ENCODE measurements at regions not wholly inside any gene's neighbourhood (a gene's known extent, or its start where the extent isn't known, plus 50 kb on each side); places are given as distances from the start of the nearest gene placed in this dataset.

DNA sequence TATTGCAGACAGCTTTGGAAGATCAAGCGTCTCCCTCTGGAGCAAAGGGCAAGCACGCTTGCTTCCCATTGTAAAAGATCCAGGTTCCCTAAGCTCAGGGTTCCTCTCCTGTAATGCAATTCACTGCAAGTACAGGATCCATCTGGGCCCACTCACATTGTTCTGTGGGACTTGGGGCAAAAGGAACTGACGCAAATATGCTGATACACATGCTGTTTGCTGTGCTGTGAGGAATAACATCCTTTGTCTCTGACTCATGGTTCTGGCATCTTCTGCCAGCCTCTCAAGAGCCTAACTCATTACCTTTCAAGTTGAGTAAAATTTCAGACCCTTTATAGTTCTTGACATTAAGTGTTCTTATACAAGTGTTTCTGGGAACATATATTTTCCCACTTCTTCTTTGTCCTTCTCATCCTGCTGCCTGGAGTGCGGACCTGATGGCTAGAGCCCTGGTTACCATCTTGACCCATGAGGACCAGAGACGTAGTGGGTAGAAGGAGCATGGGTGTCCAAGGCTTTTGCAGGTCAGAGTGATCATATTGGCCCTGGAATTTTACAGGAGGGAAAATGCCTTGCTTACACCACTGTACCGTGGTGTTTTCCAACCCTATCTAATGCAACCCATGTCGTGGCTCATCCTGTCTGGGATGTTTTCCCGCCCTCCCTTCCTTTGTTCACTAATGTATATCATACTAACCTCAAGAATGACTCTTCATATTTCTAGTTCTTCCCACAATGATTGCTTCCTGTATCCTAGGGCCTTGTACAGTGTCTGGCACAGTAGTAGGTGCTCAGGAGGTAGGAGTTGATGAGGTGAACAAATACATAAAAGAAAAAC lies 145.7 kb upstream of the GLI2 start:
- no peak for DNase-seq (ENCODE audit: low read depth)

DNA sequence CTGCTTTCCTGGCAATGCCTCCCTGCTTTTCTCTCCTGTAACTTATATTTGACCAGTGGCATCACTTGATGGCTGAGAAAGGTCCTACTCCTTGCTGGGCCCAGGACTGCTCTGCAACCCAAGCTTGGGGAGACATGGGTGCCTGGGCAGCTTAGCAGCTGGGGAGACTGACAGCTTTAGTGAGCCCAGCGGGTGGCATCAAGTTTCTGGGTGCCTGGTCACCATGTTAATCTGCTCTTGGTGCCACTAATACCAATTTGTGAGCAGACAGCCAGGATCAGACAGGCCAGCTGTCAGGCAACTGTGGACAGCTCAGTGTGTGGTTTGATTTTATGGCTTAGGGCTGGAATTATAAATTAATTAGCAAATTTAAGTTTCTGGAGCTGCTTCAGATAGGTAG lies 144.8 kb upstream of the GLI2 start:
- DNase-seq (ENCODE audit: low read depth) = no peak

DNA sequence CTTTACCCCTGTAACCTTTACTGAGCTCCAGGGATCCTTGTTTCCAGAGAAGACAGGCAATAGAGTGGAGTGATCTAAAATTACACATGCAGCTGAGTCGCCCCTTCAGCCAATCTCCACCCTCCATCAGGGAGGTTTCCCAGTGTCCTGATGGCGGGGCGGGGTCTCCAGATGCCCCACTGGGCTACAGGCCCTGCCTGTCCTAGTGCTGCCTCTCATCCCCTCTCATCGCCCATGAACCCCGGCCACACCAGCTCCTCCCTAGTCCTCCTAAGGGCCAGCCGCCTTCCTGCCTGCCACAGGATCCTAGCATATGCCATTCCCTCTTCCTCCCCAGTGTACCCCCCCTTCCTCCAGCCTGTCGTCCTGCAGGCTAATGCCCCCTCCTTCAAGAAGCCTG lies 144.1 kb upstream of the GLI2 start:
- DNase-seq (ENCODE audit: low read depth) = no peak

DNA sequence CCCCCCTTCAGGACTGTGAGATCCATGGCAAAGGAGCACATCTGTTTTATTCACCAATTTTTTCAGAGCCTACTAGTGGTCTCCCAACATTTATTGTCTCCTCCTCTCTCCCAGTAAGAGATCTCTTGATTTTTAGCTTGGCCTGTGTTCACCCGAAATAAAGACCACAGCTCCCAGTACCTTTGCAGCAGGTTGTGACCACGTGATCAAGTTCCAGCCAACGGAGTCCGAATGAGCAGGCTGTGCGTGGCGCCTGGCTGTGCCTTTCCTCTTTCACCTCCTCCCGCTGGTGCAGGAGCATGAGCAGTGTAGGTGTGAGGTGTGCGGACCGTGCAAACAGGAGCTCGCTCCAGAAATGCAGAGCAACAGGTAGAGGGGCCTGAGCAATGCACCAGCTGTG lies 143.6 kb upstream of the GLI2 start:
- DNase-seq (ENCODE audit: low read depth) = no peak

DNA sequence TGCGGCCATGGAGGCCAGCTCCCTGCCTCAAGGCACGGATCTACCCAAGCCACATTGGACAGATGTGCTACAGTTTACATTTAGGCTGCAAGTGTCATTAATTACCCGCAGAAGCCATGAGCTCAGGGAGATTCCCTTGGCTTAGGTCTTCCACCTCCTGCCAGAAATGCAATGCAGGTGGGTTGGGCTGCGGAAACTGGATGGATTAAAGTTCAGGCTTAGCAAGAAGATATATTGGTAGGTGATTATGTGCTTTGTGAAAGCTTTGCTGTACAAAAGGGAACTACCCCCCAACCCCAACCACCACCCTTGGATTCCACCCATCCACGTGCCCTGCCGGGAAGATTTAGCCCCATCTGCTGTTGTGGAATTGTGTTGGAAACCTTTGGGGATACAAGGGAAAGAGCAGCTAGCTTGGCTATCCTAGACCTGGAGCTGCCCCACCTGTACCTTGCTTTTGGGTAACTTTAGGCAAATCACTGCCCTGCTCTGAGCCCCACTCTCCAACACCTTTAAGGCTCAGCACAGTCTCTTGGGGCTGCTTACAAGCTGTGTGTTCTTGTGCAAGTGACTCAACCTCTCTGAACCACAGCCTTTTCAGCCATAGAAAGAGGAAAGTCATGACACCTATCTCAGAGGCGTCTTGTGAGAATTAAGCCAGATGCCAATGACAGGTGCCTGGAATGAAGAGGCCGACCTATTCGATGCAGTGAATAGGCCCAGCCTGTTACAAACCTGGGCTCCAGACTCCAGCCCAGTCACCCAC lies 141.6 kb upstream of the GLI2 start:
- no peak for DNase-seq (ENCODE audit: low read depth)

DNA sequence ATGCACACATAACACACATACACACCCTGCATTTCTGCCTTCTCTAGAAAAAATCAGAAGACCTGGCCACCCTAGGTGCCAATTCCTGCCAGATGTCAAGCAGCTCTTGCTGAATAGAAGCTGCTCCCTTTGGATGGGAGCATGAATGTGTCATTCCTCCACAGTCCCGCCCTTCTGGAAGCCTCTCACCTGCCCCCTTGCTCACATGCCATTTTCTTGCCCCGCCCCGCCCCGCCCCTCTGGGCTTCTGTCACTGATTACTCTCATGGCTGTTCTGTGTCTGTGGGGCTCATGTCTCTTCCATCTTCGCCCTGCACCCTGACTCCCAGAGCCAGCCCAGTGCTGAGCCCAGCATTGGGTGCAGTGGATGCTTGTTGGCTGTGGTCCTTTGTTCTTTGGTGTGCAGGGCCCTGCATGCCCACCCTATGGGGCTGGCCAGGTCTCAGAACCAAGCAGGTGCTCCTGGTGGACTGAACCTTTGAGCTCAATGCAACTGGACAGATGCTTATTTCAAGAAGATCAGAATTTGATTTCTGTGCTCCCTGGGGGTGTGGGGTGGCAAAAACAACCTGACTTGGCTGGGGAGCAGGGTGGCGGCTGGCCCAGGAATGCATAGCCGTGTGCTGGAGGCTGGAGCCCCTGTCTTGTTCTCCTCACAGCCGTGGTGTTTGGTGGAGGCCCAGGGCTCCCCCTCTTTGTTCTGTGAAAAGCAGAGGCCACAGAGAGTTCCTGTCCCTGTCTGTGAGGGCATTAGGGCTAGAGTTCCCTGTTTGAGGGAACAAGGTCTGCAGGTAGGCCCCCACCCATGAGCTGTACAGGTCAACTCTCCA lies 140.6 kb upstream of the GLI2 start:
- DNase-seq (ENCODE audit: low read depth) = no peak

DNA sequence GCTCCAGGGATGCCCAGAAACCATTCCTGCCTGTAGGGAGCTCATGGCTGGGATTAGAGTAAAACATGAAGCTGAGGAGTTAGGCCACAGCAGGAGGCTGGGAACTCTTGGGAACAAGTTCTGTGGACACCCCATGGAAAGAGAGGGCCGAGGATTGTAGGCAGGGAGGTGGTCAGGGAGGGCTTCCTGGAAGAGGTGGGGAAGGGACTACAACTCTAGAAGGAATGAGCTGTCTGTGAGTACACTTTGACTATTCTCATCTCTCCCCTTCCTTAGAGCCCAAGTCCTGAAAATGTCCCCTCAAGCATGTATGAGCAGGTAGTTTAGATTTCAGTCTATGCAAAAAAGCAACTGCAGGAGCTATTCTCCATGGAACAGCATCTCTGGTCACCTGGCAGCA lies 139.9 kb upstream of the GLI2 start:
- DNase-seq (ENCODE audit: low read depth) = no peak

DNA sequence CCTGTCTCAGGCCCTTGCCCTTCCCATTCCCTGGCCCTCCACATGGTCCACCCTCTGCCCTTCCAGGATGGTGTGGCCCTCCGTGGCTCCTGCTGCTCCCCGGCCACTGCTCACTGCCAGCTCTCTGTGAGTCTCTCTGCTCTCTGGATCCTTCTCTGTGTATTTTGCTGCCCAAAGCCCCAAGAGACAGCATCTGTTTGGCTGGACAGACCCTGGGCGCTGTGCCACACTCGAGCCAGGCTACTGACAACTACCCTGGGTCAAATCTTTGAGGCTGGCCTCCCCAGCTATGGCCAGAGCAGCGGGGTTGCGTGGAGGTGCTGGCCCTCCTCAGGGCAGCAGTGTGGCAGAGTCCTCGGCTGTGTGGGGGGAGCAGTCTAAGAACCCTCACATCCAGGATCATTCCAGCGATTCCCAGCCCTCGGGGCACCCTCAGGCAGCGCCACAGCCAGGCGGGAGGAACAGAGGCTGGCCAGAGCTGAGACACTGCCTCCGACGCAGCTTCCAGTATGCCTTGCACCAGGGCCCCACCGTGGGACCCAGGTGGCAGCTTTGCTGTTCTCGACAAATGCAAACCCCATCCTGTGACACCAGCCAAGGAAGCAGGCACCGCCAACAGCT lies 139.4 kb upstream of the GLI2 start:
- DNase-seq (ENCODE audit: low read depth) = no peak

DNA sequence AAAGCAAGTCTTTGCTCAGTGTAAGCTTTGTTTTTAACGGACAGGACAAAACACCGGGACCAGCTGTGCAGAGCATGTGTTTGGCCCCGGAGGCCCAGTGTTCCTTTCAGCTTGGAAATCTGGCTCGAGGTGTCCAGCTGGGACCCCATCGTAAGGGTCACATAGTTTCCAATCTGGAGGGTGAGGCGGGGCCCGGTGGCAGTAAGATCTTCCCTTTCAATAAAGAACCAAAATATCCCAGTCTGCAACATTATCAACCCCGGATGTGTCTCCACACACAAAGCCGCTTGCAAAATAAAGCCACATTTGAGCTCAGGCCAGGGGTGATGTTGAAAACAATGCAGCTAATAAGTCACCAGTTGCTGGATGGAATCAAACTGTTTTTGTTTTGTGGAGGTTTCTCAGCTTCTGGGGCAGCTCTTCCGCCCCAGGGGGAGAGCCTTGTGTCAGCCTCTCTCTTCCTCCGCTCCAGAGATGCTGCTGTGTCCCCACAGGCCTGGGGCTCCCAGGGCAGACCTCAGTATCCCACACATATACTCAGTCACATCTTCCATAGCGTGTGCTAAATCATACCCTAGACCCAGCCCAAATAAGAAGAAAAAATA lies 138.6 kb upstream of the GLI2 start:
- DNase-seq (ENCODE audit: low read depth) = no peak

DNA sequence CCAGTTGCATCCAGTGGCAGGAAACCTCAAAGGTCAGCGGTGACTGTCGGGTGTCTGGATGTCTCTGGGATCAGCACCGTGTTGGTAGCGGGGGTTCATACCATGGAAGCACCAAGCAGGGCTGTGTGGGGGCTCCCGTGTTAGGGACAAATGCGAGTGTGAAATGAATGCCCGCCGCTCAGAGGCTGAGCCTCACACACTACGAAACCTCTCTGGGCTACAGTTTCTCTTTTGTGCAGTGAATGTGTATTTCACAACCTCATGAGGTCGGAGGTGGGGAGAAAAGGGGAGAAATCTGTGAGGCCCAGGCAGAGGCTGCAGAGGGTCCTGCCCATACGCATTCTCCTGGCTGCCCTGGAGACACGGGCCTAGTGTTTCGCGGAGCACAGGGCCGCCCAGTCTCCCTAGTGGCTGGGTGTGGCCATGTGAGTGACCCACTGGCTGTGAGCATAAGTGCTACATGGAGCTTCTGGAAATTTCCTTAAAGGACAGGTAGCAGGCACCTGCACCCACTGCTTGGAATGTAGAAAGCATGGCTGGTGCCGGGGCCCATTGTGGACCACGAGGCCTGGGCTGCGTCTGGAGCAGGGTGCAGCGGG lies 138.0 kb upstream of the GLI2 start:
- no peak for DNase-seq (ENCODE audit: low read depth)

DNA sequence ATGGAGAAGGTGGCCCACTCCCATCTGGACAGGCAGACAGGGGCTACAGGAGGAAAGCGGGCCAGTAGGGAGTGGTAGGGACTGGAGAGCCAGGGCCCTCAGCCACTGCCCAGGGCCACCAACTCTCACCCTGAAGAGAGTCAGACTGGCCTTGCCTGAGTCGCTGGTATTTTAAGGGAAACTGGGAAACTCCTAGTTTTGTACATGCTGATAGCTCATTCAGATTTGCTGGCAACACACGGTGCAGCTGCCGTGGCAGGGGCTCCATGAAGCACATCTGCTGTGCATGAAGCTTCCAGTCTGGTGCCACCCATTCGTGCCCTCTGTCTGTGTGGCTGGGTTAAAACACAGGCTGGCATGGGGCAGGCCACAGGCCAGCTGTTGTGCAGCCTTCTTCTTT lies 137.3 kb upstream of the GLI2 start:
- no peak for DNase-seq (ENCODE audit: low read depth)

DNA sequence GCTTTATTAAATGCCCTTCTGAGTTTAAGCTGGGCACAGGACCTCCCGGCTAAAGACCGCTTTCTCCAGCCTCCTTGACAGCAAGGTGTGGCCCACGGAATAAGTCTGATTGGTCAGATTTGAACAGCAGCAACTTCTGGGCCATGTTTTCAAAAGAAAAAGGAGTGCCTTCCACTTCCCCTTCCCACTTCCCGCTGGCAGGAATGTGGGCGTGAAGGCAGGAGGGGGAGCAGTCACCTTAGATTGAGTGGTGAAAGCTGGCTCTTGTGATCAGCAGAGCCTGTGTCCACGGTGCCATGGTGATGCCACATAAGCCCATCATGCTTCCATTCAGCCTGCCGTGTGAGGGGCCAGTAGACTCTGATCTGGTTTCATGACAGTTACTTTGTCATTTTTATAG lies 136.6 kb upstream of the GLI2 start:
- no peak for DNase-seq (ENCODE audit: low read depth)

DNA sequence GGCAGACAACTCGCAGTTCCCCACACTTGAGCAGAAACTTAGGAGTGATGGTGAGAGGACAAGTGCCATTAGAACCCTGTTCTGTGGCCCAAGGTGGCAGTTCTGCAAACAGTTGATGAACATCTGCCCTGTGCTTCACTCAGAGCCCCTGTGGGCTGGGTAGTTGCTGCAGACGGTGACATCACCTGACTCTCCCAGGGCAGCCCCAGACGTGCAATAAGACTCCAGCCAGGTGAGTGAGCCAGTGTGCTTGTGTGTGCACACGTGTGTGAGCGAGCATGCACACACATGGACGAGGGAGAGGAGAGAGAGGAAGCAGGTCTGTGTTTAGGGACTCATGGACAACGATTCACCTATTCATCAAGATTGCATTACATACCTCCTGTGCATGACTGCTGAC lies 136.0 kb upstream of the GLI2 start:
- no peak for DNase-seq (ENCODE audit: low read depth)

DNA sequence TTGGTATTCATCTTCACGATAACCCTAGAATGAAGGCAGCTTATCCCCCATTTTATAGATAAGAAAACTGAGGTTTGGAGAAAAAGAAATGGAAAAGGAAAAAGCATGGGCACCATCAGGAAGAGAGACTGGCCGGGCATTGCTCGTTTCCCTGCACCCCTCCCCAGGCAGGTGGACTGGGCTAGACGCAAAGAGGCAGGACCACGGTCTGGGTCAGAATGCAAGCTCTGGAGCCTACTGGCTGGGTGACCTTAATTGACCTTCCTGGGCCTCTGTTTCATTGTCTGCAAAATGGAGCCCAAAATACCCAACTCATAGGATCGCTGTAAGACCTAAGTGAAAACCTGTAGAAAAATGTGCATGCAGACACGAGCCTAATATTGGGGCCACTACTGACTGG lies 135.3 kb upstream of the GLI2 start:
- no peak for DNase-seq (ENCODE audit: low read depth)

DNA sequence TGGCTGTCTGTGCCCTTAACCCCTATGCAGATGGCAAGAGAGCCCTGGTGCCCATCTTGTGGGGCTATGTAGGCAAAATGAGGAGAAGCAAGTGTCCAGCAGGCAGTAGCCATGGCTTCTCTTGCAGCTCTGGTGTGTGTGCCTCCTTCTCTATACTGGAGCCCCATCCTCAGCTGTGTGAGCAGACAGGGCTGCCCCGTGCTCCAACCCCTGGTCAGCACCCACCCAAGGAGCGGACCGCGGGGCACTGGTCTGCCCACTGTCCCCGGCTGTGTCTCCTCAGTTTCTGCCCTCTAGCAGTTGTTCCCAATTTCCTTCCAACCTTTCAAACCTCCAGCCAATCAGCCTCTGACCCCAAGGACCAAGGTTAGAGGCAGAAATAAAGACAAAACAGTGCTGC lies 134.9 kb upstream of the GLI2 start:
- no peak for DNase-seq (ENCODE audit: low read depth)

DNA sequence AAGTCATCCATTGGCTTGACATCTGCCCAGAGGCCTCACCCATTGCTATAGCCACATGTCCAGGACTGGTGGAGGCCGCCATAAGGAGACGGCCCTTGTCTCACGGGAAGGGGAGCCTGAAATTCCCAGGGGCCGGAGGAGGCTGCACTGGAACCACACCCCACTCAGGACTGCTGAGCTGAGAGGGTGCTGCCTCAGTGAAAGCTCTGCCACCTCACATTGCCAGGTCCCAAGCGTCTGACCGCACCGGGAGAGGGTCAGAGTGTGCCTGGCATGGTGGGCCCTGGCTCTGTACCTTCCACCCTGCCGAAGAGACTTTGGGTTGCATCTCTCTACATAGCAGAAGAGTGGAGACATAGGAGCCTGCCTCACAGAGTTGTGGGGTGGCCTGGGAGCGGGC lies 134.1 kb upstream of the GLI2 start:
- no peak for DNase-seq (ENCODE audit: low read depth)

DNA sequence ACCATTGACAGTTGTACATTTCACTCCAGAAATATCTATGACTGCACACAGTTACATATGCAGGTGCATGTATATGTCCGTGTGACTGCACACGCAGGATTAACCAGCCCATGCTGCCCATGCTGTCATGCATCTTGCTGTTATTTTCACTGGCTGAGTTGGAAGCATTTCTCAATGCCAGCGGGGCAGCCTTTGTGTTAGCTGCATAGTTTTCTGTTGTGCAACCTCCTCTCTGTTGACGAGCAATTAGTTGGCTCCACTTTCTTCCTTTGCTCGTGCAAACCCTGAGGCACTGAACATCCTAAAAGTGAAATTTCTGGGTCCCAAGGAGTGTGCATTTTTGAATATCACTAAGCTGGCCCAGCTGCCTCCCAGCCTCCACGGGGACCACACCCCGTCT lies 133.4 kb upstream of the GLI2 start:
- DNase-seq (ENCODE audit: low read depth) = no peak

DNA sequence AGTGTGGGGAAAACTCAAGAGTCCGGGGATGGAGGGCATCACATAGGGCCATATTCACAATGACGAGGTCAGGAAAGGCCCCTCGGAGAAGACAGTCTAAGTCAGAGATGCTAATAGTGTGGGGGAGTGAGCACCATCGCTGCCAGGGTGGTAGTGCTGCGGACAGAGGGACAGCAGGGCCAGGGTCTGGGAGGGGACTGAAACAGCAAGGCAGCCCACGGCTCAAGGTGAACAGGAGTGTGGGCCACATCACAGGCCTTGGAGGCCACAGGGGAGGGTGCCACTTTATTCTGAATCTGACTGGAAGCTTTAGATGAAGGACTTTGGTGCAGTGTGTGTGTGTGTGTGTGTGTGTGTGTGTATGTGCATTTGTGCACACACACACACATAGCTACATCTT lies 130.9 kb upstream of the GLI2 start:
- DNase-seq (ENCODE audit: low read depth) = no peak

DNA sequence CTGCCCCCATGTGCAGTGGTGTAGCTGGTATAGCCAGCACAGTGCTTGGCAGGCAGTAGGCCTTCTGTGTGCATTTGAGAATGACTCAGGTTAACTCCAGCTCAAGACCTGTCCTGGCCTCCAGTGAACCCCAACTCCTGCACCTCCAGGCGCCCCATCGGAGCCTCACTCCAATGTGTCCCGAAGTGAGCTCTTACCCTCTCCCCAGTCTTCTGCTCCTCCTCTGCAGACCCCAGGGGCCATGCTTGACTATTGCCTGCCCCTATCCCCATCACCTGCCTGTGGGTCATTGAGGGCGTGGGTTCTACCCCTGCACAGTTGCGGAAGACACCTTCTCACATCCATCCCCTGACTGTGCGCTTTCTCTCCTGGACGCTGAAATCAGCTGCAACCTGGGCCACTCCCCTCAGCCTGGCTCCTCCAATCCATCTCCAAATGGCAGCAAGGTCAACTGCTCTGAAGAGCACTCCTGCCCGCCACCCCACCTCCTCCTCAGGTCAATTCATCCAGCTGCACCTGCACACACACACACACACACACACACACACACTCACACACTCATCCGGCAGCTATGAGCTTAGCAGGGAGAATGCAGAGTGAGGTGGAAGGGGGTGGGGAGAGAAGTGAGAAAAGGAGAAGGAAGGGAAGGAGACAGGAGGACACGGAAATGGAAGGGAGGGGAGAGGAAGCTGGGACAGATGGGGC lies 130.3 kb upstream of the GLI2 start:
- DNase-seq (ENCODE audit: low read depth) = no peak

DNA sequence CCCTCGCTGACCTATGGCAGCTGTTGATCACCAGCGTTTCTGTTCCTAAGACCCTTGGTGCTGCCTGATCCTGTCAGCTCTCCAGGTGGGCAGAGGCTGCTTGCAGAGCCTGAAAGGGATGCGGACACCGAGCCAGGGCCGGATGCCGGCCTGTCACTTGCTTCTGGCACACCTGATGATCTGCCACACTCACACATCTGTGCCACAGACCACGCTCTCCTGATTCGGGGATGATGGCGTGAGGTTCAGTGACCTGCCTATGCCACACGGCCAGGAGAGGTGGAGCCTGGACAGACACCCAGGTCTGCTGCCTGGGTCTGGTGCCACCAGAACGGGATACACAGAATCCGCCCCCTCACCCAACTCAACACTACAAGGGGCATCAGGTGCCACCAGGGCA lies 129.4 kb upstream of the GLI2 start:
- no peak for DNase-seq (ENCODE audit: low read depth)

DNA sequence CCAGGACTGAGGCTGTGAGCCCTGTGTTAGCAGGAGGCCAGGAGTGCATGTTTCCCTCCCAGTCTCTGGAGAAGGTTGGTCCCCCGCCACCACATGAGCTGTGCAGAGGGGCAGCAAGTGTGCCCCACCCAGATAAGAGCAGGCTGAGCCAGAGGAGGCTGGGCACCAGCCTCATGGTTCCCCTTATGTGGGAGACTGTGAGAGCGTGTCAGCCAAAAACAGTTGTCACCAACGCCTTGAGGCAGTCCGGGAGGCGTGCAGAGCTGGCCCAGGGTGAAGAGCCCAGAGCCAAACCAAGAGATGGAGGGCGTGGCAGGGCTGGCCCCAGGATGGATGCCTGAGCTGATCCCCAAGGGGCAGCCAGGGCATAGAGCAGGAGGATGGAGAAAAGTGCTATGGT lies 128.7 kb upstream of the GLI2 start:
- DNase-seq (ENCODE audit: low read depth) = no peak

Measured in activated T-helper 1 cell treated with Interleukin-2 at 50 U/mL for 16 hours (primary cell).